Esophagus muscularis mucosa (tissue), 4 donors: ENCODE measurements at regions not wholly inside any gene's neighbourhood (a gene's known extent, or its start where the extent isn't known, plus 50 kb on each side); places are given as distances from the start of the nearest gene placed in this dataset.

Source experiments
- DNase-seq: peaks from one replicate; pipeline ENCODE4 v3.0.0-alpha.2; 2017; ENCODE audit errors: extremely low spot score
- H3K27ac ChIP-seq, 4 donors: fragments of 200-600 bp; sonication (generic); replicated peaks in 1 of 4; 1 replicate in 3 of 4; 2 replicates in 1 of 4; pipeline ENCODE4 v1.5.1; 2016 to 2019; ENCODE audit warnings: mild to moderate bottlenecking in 1 of 4
- H3K27me3 ChIP-seq, 4 donors: fragments of 200-600 bp; sonication (generic); one replicate each; pipeline versions ENCODE4 v1.5.1 to v1.6.0; 2016 to 2019
- H3K36me3 ChIP-seq, 4 donors: fragments of 200-600 bp; sonication (generic); one replicate each; pipeline ENCODE4 v1.5.1; 2016 to 2019
- H3K4me1 ChIP-seq, 4 donors: fragments of 200-600 bp; sonication (generic); one replicate each; pipeline ENCODE4 v1.5.1; 2016 to 2019
- H3K4me3 ChIP-seq, 4 donors: fragments of 200-600 bp; sonication (generic); 1 replicate in 2 of 4; 2 replicates in 2 of 4; pipeline ENCODE4 v1.5.1; 2016 to 2019; ENCODE audit warnings: mild to moderate bottlenecking in 4 of 4, moderate library complexity in 1 of 4
- H3K9me3 ChIP-seq, 4 donors: fragments of 200-600 bp; sonication (generic); 1 replicate in 3 of 4; 2 replicates in 1 of 4; pipeline ENCODE4 v1.5.1; 2016 to 2019
- CTCF ChIP-seq, 3 experiments: fragments of 200-600 bp in 2 of 3; fragments of 450-650 bp in 1 of 3; sonication (generic) in 2 of 3; IDR thresholded peaks; one replicate each; pipeline ENCODE4 v1.5.1; 2017 to 2019; ENCODE audit warnings: antibody characterized with exemption in 3 of 3, mild to moderate bottlenecking in 2 of 3, moderate library complexity in 1 of 3
- EP300 ChIP-seq: sonication (generic); formaldehyde crosslinking; IDR thresholded peaks from one replicate; pipeline ENCODE4 v1.6.1; 2017; ENCODE audit warnings: antibody characterized with exemption
- POLR2A ChIP-seq: fragments of 450-650 bp; IDR thresholded peaks from one replicate; pipeline ENCODE4 v1.6.1; 2017; ENCODE audit warnings: antibody characterized with exemption, moderate library complexity, mild to moderate bottlenecking, low read depth
- POLR2AphosphoS5 ChIP-seq, 2 donors: sonication (generic); formaldehyde crosslinking; IDR thresholded peaks; one replicate each; pipeline ENCODE4 v1.6.1; 2017; ENCODE audit warnings: antibody characterized with exemption in 2 of 2
- WGBS: methylation state at CpG from one replicate; pipeline ENCODE4 v1.1.5; 2018; 5-methylcytosine and 5-hydroxymethylcytosine counted together
- intact Hi-C: fragments of 100-400 bp; cut with DNase I; formaldehyde crosslinking; loops from one replicate; pipeline ENCODE4 v1.15.1; 2023

- TF ChIP-seq CTCF (IDR thresholded peaks at IDR 0.05): no peak
- peak in 1 of 2 donors; percentile 9 for TF ChIP-seq POLR2AphosphoS5 (IDR thresholded peaks at IDR 0.05)
- no peak for TF ChIP-seq POLR2A
- no peak for TF ChIP-seq EP300
- Histone ChIP-seq H3K27ac (peak overlapping the region in 3 of 4 donors; percentile 47 to 80 (median 50)), H3K9me3 (no peaks in the 10 kb centered on the region), H3K4me1 (peaks cover 15 to 31% (median 26%) of the 10 kb centered on the region in 4 donors), H3K4me3 (peak overlapping the region; percentile 63 to 64 (median 64)), H3K27me3 (peaks cover 0 to 60% (median 2%) of the 10 kb centered on the region in 4 donors), H3K36me3 (no peaks in the 10 kb centered on the region)
- 0% methylated on average over 27 of the region's 27 CpGs for WGBS
- intact Hi-C loops: no loop called here
- DNase-seq: no peak
Observed at GRCh38 chr3:168248383-168249204, 152.9 kb upstream of the GOLIM4 start.

GRCh38 chr3:168241156-168241555, 145.4 kb upstream of the GOLIM4 start:
- Histone ChIP-seq H3K9me3 (no peaks in the 10 kb centered on the region), H3K27me3 (peaks cover 0 to 29% (median 0%) of the 10 kb centered on the region in 4 donors)

GRCh38 chr3:168239287-168239686, 143.6 kb upstream of the GOLIM4 start:
- Histone ChIP-seq H3K4me1 (no peaks in the 10 kb centered on the region), H3K27me3 (peaks cover 0 to 12% (median 0%) of the 10 kb centered on the region in 4 donors), H3K4me3 (no peak overlapping the region), H3K36me3 (no peaks in the 10 kb centered on the region), H3K27ac (no peak overlapping the region), H3K9me3 (no peaks in the 10 kb centered on the region)
- WGBS: 32% methylated on average over 1 of the region's 1 CpG
- DNase-seq: no peak
- intact Hi-C loops: no loop called here
- TF ChIP-seq CTCF (IDR thresholded peaks at IDR 0.05) (no peak), POLR2AphosphoS5 (IDR thresholded peaks at IDR 0.05) (no peak), EP300 (no peak)

More at GRCh38 chr3:168241156-168241555, 145.4 kb upstream of the GOLIM4 start:
- H3K27ac ChIP-seq: no peak overlapping the region
- 82% methylated on average over 5 of the region's 5 CpGs for WGBS
- no peak for DNase-seq
- H3K36me3 ChIP-seq: no peaks in the 10 kb centered on the region
- H3K4me1 ChIP-seq: no peaks in the 10 kb centered on the region
- no peak overlapping the region for H3K4me3 ChIP-seq
- intact Hi-C loops: no loop called here
- TF ChIP-seq POLR2AphosphoS5 (IDR thresholded peaks at IDR 0.05) (no peak), EP300 (no peak), POLR2A (no peak), CTCF (IDR thresholded peaks at IDR 0.05) (no peak)

- intact Hi-C loops: no loop called here
- no peak overlapping the region for H3K27ac ChIP-seq
- no peak for DNase-seq
- no peaks in the 10 kb centered on the region for H3K36me3 ChIP-seq
- no peak overlapping the region for H3K4me3 ChIP-seq
- WGBS: 93% methylated on average over 1 of the region's 1 CpG
- H3K4me1 ChIP-seq: no peaks in the 10 kb centered on the region
- TF ChIP-seq POLR2AphosphoS5 (IDR thresholded peaks at IDR 0.05) (no peak), POLR2A (no peak), CTCF (IDR thresholded peaks at IDR 0.05) (no peak), EP300 (no peak)
- H3K9me3 ChIP-seq: no peaks in the 10 kb centered on the region
- no peaks in the 10 kb centered on the region for H3K27me3 ChIP-seq
Observed at GRCh38 chr3:168233001-168233400, 137.3 kb upstream of the GOLIM4 start.

GRCh38 chr3:168223085-168223484, 127.4 kb upstream of the GOLIM4 start:
- H3K27me3 ChIP-seq: no peaks in the 10 kb centered on the region
- no peaks in the 10 kb centered on the region for H3K36me3 ChIP-seq
- intact Hi-C loops: no loop called here
- 97% methylated on average over 3 of the region's 3 CpGs for WGBS
- H3K4me3 ChIP-seq: no peak overlapping the region
- no peak for TF ChIP-seq EP300
- TF ChIP-seq POLR2AphosphoS5 (IDR thresholded peaks at IDR 0.05): no peak
- TF ChIP-seq CTCF (IDR thresholded peaks at IDR 0.05): no peak
- TF ChIP-seq POLR2A: no peak
- no peaks in the 10 kb centered on the region for H3K4me1 ChIP-seq
- no peak for DNase-seq
- no peak overlapping the region for H3K27ac ChIP-seq
- no peaks in the 10 kb centered on the region for H3K9me3 ChIP-seq
